ENCODE measurements at regions not wholly inside any gene's neighbourhood (a gene's known extent, or its start where the extent isn't known, plus 50 kb on each side); places are given as distances from the start of the nearest gene placed in this dataset.

- peak in 1 of 2 donors; percentile 18 for DNase-seq (ENCODE audit: low read depth in 2 of 2)
- H3K4me3 ChIP-seq (replicated peaks in 1 of 2; ENCODE audit: low read depth in 2 of 2, low read length in 2 of 2) = no peak overlapping the region
- no peak for TF ChIP-seq CTCF (IDR thresholded peaks at IDR 0.05; ENCODE audit: low read depth, low read length)
Measured at GRCh38 chr17:14011740-14012405, 57.4 kb upstream of the COX10 start.

GRCh38 chr17:14014657-14015056 is 54.6 kb upstream of the COX10 start:
- peak in 1 of 2 donors; percentile 15 for DNase-seq (ENCODE audit: low read depth in 2 of 2)
- no peak overlapping the region for H3K4me3 ChIP-seq (replicated peaks in 1 of 2; ENCODE audit: low read depth in 2 of 2, low read length in 2 of 2)
- no peak for TF ChIP-seq CTCF (IDR thresholded peaks at IDR 0.05; ENCODE audit: low read depth, low read length)

GRCh38 chr17:14015271-14015670 is 54.0 kb upstream of the COX10 start:
- no peak overlapping the region for H3K4me3 ChIP-seq (replicated peaks in 1 of 2; ENCODE audit: low read depth in 2 of 2, low read length in 2 of 2)
- DNase-seq (ENCODE audit: low read depth in 2 of 2) = no peak
- no peak for TF ChIP-seq CTCF (IDR thresholded peaks at IDR 0.05; ENCODE audit: low read depth, low read length)

- no peak for TF ChIP-seq CTCF (IDR thresholded peaks at IDR 0.05; ENCODE audit: low read depth, low read length)
- no peak for DNase-seq (ENCODE audit: low read depth in 2 of 2)
- H3K4me3 ChIP-seq (replicated peaks in 1 of 2; ENCODE audit: low read depth in 2 of 2, low read length in 2 of 2) = no peak overlapping the region
Measured at GRCh38 chr17:14016858-14017257, 52.4 kb upstream of the COX10 start.

GRCh38 chr17:14019186-14019956 is 49.9 kb upstream of the COX10 start:
- peak; percentile 57 for DNase-seq (ENCODE audit: low read depth in 2 of 2)
- H3K4me3 ChIP-seq (replicated peaks in 1 of 2; ENCODE audit: low read depth in 2 of 2, low read length in 2 of 2) = no peak overlapping the region
- no peak for TF ChIP-seq CTCF (IDR thresholded peaks at IDR 0.05; ENCODE audit: low read depth, low read length)

Data from cardiac fibroblast (primary cell).